GM19099 (cell line): ENCODE measurements at regions not wholly inside any gene's neighbourhood (a gene's known extent, or its start where the extent isn't known, plus 50 kb on each side); places are given as distances from the start of the nearest gene placed in this dataset.

Experiments
- POLR2A ChIP-seq: IDR thresholded peaks from 3 replicates; pipeline ENCODE4 v1.6.1; 2011; ENCODE audit warnings: low read depth; ENCODE audit not compliant: insufficient read length; ENCODE audit errors: extremely low read depth

GRCh38 chr3:159266779-159267178, 464.9 kb downstream of the MFSD1 start:
- no peak for TF ChIP-seq POLR2A

- no peak for TF ChIP-seq POLR2A
Measured at GRCh38 chr3:159271799-159272512, 470.1 kb downstream of the MFSD1 start.

- TF ChIP-seq POLR2A: no peak
Measured at GRCh38 chr3:159273070-159273469, 471.2 kb downstream of the MFSD1 start.

GRCh38 chr3:159273608-159274007, 471.8 kb downstream of the MFSD1 start:
- TF ChIP-seq POLR2A: no peak

GRCh38 chr3:159275741-159276140, 473.9 kb downstream of the MFSD1 start:
- TF ChIP-seq POLR2A: no peak

GRCh38 chr3:159277814-159278213, 476.0 kb downstream of the MFSD1 start:
- no peak for TF ChIP-seq POLR2A

GRCh38 chr3:159280386-159281191, 478.7 kb downstream of the MFSD1 start:
- no peak for TF ChIP-seq POLR2A

GRCh38 chr3:159293493-159293892, 491.6 kb downstream of the MFSD1 start:
- no peak for TF ChIP-seq POLR2A

- no peak for TF ChIP-seq POLR2A
Measured at GRCh38 chr3:159301961-159302360, 500.1 kb downstream of the MFSD1 start.

- TF ChIP-seq POLR2A: no peak
Measured at GRCh38 chr3:159305017-159305416, 503.2 kb downstream of the MFSD1 start.

- TF ChIP-seq POLR2A: no peak
Measured at GRCh38 chr3:159319156-159319555, 517.3 kb downstream of the MFSD1 start.

GRCh38 chr3:159322322-159322939, 520.6 kb downstream of the MFSD1 start:
- TF ChIP-seq POLR2A: no peak

GRCh38 chr3:159323848-159324247, 522.0 kb downstream of the MFSD1 start:
- no peak for TF ChIP-seq POLR2A

GRCh38 chr3:159326998-159327397, 525.1 kb downstream of the MFSD1 start:
- no peak for TF ChIP-seq POLR2A

GRCh38 chr3:159332535-159333099, 530.8 kb downstream of the MFSD1 start:
- TF ChIP-seq POLR2A: no peak
